ENCODE measurements at regions not wholly inside any gene's neighbourhood (a gene's known extent, or its start where the extent isn't known, plus 50 kb on each side); places are given as distances from the start of the nearest gene placed in this dataset.
A peak's percentile ranks its signal among the peaks of the same experiment; 100 is the strongest.
"Not testable (repeated sequence)": the region's sequence is repeated elsewhere in the genome, so short reads cannot be mapped to it uniquely, and the experiment has no call there.

DNA sequence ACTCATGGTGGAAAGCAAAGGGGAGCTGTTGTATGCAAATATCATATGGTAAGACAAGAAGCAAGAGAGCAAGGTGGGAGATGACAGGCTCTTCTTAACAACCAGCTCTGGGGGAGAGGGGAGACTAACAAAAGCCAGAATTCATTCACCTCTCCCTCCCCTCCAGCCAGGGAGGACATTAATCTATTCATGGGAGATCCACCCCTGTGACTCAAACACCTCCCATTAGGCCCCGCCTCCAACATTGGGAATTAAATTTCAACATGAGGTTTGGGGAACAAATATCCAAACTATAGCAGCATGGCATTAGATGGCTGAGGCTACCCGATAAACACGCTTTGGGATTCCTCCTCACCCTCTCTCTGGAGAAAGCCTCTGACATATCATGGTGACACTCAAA lies 210.6 kb downstream of the RHOU start:
- DNase-seq: no peak

DNA sequence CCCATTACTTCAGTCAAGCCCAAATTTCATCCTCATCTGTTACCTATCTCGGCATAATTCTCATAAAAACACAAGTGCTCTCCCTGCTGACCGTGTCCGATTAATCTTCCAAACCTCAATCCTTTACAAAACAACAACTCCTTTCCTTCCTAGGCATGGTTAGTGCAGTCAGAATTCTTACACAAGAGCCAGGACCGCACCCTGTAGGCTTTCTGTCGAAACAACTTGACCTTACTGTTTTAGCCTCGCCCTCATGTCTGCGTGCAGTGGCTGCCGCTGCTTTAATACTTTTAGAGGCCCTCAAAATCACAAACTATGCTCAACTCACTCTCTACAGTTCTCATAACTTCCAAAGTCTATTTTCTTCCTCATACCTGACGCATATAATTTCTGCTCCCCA lies 214.3 kb downstream of the RHOU start:
- DNase-seq: not testable (repeated sequence)

DNA sequence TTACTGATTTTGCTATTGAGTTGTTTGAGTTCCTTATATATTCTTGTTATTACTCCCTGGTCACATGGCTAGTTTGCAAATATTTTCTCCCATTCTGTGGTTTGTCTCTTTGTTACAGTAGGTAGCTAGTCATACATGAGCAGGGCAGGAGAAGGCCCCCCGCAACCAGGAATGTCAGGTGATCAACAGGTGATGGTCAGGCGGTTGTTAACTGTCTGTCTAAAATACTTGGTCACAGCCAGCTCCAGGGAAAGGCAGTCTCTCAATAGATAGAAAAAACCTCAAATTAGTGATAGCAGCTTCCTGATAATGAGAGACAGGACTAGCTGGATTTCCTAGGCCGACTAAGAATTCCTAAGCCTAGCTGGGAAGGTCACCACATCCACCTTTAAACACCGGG lies 217.9 kb downstream of the RHOU start:
- DNase-seq: no peak

DNA sequence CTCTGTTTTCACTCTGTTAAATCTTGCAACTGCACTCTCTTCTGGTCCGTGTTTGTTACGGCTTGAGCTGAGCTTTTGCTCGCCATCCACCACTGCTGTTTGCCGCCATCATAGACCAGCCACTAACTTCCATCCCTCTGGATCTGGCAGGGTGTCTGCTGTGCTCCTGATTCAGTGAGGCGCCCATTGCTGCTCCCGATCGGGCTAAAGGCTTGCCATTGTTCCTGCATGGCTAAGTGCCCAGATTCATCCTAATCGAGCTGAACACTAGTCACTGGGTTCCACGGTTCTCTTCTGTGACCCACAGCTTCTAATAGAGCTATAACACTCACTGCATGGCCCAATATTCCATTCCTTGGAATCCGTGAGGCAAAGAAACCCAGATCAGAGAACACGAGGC lies 218.5 kb downstream of the RHOU start:
- DNase-seq: not testable (repeated sequence)

DNA sequence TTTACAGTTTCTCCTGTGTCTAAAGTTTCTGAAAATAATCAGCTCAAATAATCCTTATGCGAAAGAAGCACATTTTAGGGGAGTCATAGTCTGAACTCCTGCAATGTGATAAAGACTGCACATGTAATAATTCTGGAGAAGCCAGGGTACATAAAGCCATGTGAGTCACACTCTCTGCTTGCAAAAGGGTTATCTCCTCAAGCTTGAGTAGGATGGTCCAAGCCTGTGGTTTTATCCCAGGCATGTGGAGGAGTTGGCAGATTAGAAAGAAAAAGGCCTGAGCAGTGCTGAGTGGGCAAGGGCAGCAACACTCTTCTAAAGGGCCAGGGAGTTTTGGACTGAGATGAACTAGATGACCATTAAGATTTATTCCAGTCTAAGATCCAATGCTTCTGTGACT lies 220.4 kb downstream of the RHOU start:
- DNase-seq: no peak

DNA sequence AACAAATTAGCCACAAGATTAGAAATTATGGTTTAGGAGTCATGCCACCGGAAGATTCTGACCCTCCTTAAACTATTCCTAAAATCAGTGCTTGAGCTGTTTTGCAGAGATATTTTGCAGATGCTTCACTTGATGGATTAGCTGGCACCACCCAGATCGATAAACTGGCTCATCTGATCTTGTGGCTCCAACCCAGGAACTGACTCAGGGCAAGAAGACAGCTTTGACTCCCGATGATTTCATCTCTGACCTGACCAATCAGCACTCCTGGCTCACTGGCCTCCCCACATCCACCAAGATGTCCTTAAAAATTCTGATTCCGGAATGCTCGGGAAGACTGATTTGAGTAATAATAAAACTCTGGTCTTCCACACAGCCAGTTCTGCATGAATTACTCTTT lies 221.6 kb downstream of the RHOU start:
- peak in 1 of 2 experiments; percentile 2 for DNase-seq

DNA sequence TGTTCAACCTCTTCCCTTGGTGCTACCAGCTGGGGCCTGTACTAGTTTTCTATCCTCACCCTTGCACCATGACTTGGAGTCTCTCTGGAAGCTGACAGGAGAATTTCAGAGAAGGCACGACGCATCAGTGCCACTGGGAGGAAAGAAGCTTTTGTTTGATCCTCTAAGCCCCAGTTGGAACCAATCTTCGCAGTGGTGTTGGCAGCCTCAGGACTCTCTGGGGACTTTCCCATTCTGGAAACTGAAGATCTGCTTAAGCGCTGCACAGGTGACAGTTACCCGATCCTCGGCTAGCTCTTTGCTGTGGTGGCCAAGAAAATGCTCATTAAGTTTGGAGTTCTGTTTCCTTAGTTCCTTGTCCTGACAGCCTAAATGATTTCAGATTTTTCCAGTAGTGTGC lies 222.3 kb downstream of the RHOU start:
- peak in 1 of 2 experiments; percentile 11 for DNase-seq

DNA sequence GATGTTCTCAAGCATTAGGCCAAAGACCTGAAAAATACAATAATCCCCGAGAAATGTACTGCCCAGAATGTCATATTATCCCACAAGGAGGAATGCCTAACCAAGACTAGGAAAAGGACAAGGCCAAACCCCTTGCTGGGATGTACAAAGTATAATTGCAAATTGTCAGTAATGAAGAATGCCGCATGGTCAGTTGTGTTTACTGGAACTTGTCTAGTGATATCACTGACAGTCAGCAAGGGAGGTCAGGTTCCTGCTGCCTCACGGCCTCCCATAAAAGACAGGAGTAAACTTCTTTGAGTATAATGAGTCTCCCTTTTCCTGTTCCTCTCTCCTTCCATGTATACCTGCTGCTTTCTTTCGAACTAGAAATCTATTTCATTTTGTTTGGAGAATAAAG lies 222.8 kb downstream of the RHOU start:
- no peak for DNase-seq

DNA sequence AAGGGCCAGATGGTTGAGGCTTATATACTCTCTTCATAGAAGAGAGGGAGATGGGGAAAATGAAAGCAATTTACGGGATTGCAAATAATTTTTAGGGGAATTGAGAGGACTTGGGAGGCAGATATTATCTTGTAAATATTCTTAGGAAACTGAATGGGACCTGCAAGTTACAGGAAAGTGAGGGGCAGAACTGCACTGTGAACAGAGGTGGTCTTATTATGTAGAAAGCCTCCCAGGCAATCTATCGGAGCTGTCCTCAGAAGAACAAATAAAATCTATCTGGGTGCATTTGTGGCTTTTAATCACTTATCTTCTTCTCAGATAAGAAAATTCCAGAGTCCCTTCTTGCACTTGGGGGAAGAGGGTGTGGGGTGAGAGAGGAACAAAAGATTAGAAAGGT lies 223.5 kb downstream of the RHOU start:
- DNase-seq: no peak

DNA sequence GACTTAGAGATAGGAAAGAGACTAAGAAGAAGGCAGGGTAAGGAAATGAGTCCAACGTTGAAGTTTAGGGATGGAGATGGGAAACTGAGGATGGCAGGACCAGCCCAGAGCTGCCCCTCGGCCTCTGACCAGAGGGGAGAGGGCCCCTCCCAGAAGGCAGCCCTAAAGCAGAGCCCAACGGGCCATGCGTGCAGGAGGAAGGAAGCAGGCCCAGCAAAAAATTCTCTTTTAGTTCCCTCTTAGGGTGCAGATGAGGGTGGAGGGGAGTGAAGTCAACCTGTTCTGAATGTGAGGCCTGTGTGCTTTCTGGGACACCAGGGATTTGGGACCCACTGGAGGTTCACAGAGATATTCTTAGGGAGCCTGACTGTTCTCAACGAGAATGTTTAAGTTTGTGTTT lies 225.4 kb downstream of the RHOU start:
- DNase-seq: no peak

DNA sequence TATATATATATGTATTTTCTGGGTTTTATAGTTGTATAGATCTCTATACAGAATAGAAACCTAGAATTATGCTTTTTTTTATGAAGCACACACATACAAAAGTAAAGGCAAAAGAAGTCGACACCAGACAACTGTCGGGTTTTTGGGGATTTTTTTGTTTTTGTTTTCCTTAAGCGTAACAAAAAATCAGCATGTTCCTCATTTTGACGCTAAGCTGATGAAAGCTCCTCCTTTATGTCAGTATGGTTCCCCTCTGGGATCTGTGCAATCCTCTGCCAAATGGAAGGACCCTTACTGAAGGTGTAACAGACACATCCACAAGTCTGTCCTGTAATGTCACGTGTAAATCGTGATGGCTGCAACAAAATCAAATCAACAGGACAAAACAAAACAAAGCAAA lies 226.2 kb downstream of the RHOU start:
- DNase-seq: no peak

DNA sequence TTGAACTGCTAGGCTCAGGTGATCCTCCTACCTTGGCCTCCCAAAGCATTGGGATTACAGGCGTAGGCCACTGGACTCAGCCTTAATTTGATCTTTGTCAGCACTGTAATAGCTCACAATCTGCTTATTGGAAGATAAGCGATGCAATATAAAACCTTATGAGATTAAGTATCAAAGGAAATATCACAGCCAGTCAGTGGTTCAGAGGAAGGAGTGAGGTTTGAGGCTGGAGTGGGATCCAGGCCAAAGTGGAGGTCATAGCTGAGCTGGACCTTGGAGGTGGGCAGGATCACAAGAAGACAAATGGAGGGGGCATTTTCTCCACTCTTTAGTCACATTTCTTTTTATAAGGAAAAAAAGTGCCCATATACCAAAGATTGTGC lies 228.5 kb downstream of the RHOU start:
- no peak for DNase-seq

DNA sequence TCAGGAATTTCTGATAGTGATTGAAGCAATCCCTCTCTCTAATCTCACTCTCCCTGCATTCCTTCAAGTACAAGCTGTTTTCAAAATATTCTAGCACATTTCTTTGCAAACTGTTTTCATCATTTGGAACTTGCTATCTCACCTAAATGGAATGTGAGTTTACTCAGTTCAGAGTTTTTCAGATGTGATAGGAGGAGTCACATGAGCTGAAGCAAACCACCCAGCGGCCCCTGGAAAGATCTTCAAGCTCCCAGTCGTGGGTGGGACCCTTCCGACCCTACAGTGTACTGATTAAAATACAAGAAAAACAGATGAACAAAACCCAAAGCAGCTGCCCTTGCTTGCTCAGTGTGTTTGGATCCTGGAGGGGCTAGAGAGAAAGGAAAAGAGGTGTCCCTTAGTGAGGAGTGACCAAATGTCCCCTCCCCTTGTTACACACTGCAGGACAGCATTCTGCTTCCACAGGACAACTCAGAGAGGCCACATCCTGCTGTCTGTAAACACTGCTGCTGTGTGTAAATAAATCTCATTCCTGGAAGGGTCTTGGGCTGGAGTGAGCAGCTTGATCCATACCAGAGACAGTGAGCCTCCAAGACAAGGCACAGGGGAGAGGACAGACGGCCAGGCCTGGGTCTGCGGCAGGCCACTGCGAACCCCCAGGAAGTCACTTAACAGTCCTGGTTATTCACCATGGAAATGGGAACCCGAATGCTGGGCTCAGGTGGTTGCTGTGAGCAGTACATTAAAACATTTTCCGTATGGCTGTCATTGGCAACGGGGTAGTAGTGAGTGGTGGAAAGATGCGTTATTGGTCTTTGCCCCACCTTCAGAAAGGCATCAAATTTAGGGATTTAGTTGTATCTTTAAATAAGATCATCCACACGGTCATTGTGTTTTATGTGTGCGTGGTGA lies 229.2 kb downstream of the RHOU start:
- no peak for DNase-seq

DNA sequence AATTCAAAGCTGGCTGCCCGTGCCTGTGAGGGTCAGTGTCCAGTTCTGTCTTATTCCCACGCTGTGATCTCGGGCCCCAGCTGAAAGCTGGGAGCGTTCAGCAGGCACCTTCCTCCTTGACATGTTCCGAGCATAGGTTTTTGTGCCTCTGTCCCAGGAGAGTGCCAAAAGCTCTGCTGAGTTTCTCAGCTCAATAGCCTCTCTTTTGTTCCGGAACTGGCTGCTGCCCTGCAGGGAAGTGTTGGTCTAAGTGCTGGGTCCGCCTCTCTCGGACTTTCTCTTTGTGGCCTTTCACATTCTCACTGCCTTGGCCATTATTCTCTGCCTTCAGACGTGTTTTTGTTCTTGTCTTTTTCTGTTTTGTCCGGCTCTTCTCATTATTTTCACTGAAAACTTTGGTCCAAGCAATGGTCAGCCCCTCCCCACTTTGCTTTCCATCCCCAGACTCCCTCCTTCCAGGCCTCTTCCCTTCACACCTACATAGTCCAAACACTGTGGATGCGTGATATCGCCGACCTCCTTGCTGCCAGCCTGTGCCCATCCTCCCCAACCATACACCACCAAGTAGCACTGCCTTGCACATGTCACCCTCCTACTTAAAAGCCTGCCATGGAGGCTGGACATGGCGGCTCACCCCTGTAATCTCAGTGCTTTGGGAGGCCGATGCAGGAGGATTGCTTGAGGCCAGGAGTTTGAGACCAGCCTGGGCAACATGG lies 233.8 kb downstream of the RHOU start:
- no peak for DNase-seq

DNA sequence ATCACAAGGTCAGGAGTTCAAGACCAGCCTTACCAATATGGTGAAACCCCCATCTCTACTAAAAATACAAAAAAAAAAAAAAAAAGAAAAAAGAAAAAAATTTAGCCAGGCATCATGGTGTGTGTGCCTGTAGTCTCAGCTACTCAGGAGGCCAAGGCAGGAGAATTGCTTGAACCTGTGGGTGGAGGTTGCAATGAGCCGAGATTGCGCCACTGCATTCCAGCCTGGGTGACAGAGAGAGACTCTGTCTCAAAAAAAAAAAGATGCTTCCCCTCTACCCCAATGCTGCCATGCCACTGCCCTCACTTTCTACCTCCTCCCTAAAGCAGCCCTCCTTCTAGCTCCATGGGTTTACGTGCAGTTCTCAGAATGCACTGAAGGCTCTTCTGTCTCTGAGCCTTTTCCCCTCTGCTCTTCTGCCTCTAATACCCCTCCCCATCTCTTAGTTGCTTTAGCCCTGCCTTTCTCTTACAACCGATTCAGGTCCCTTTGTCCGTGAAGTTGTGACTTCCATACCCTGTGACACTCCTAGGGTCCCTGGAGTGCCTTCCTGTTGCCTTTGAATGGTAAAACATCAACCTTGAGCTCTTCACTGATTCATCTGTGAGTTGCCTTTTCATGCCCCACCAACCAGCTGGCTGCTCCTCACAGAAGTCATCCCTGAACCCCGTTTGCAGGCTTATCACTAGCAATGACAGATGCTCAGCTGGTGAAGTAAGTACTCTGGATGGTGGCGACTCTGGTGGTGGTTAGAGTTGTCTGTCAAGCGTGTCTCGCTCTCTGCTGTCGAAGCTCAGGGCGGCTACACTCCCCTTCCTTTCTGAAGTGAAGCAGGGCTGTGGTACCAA lies 234.9 kb downstream of the RHOU start:
- no peak for DNase-seq

DNA sequence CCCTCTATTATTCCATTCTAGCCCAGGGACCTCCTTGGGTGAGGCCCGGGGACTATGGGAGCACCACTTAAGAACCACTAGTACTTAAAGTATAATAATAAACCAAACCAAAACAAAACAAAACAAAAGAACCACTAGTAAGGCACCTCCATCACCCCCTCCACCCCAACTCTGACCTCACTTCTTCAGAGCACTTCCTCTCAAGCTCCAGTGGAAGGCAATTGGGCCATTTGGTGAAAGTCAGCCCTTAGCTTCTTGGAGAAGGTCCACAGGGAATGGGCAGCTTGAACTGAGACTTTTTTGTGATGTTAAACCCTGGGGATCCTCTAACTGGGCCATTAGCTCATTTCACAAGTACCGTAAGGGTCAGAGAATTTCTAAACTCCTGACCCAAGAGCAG lies 237.3 kb downstream of the RHOU start:
- no peak for DNase-seq

DNA sequence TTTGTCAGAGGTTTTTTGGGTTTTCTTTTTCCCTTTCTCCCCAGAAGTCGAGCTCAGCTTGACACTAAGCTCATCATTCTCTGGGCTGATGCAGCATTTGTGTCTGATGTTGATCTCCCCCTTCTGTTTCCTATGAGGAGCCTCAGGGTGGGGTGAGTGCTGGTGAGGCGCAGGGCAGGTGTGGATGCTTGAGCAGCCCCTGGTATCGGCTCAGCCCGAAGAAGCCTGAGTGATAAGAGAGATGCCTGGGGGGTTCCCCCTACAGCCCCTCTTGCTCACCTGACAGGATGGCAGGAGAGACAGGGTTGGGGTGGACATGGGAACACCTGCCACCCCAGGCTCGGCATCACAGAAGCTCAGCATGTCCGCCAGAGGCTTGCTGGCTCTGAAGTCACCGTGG lies 239.0 kb downstream of the RHOU start:
- no peak for DNase-seq

DNA sequence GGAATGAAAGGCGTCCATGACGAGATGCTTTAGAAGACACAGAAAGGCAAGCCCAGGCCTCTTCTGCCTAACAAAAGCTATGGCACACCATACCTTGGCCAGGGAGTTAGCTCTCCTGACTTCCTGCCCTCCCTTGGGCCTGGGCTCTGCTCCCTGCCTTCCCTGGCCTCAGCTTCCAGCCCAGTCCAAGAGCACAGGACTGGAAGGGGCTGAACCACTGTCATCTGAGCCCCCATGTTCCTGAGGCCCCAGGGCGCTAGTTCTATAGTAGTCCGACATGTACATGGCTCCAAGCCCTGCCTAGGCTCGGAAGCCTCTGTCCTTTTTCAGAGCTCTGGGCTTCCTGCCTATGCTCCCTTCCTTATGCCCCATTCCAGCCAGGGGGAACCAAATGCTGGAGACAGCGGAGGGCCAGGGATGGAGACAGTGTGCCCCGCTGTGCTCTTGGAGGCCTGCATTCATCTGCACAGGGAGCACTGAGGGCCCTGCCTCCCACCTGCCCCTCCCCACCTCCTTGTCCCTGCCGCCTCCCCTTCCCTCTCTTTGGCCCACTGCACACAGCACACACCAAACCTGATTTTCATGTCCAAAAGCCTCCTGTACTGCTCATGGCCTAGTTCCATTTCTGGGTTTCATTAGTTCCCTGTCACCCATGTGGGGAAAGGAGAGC lies 240.1 kb downstream of the RHOU start:
- no peak for DNase-seq

DNA sequence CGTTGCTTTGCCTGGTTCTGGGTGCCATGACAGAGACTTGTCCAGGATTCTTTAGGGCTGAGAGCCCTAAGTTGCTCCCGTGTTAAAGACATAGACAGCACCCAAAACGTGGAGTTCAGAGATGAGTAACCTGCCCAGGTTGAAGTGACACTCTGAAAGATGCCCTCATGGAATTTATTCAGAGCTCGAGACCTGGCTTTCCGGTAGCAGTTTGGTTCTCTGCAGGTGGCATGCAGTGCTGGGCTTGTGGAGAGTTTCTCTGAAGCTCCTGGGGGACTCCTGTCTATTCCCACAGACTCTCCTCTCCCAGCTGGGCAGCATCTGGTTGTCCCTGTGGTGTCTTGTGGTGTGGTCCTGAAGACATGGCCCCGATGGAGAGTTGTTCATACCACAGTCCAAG lies 241.0 kb downstream of the RHOU start:
- DNase-seq: no peak

DNA sequence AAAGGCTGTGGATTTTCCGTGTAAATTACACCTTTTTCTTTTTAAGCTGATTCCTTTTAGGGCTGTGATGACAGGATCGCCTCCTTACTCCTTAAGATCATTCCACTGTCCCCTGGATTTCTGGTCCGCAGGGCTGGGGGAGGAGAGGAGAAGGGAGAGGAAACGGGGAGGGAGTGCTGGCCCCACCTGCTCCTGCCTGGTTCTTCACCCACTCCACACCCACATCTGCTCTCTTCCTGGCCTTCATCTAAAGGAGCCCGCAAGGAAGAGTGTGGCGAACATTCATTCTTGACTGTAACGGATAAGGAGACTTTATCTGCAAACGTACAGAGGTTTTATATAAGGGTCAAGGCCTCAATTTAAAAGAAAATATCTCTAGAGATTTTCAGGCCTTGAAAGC lies 242.0 kb downstream of the RHOU start:
- DNase-seq: no peak

DNA sequence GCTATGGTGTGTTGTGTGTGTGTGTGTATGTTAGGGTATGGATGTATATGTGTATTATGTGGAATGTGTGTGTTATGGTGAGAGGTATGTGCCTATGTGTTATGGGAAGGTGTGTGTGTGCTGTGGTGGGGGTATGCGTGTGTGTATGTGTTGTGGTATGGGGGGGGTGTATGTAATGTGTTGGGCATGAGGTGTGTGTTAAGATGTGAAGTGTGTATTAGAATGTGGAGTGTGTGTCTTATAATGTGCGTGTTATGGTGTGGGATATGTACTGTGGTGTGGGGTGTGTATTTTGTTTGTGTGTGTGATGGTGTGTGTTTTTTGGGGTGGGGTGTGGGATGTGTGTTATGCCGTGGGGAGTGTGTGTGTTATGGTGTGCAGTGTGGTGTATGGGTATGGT lies 242.5 kb downstream of the RHOU start:
- no peak for DNase-seq

DNA sequence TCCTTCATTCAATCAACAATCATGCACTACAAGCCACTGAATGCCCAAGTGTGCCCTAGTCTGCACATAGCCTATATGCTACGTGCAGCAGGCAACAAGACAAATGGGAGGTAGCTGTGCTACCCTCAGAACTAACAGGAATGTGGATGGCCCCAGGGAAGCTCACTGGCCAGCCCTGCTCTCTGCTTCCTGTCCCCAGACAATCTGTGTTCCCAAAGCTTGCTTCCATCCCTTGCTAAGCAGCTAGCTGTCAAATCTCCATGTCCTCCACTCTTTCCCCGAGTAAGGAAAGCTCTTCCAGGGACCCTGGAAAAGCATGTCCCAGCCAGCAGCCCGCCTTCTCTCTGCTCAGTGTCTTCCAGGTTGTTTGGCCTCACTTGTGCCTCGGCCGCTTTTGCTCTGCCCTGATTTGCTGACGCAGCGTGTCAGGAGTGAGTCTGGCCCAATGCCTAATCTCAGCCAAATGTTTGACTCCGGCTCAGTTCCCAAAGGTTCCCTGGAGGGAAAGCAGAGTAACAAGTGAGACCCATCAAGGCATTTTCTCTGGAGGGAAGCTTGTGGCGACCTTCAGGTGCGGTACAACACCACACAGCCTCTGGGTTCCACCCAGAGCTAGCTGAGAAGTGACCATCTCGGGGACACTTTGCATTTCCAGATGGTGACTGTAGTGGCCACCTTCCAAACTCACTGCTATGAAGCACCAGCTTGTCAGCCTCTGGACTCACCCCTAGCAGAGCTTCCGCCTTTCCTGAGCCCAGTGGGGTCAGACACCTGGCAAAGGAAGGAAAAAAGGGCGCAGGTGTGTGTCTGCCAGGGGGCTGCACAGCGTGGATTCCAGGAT lies 243.4 kb downstream of the RHOU start:
- DNase-seq: peak; percentile 38 to 76

Measured in NCI-H446 (cell line).